SK-N-SH treated with all-trans-retinoic acid at 6 μM for 48 hours (cell line): ENCODE measurements at regions not wholly inside any gene's neighbourhood (a gene's known extent, or its start where the extent isn't known, plus 50 kb on each side); places are given as distances from the start of the nearest gene placed in this dataset.

Experiments used
- ARNTL ChIP-seq: fragments of 450-650 bp; formaldehyde crosslinking; IDR thresholded peaks from 2 replicates; pipeline ENCODE4 v1.5.0; 2020; ENCODE audit warnings: low read depth, mild to moderate bottlenecking, moderate library complexity, borderline replicate concordance
- BACH2 ChIP-seq: fragments of 250-450 bp; sonication (Bioruptor Pico); IDR thresholded peaks from 2 replicates; pipeline ENCODE4 v1.9.0; 2021; ENCODE audit warnings: mild to moderate bottlenecking, borderline replicate concordance
- CREB5 ChIP-seq: fragments of 250-450 bp; sonication (Bioruptor Pico); IDR thresholded peaks from 2 replicates; pipeline ENCODE4 v1.5.1; 2020; ENCODE audit warnings: low read depth, mild to moderate bottlenecking, moderate library complexity
- CSDC2 ChIP-seq: fragments of 250-450 bp; sonication (Bioruptor Pico); IDR thresholded peaks from 2 replicates; pipeline ENCODE4 v1.5.0; 2020; ENCODE audit warnings: mild to moderate bottlenecking, moderate library complexity
- ESRRG ChIP-seq: fragments of 250-450 bp; sonication (Bioruptor Pico); IDR thresholded peaks from 2 replicates; pipeline ENCODE4 v1.6.1; 2021; ENCODE audit warnings: mild to moderate bottlenecking
- GLIS3 ChIP-seq: fragments of 250-450 bp; sonication (Bioruptor Pico); IDR thresholded peaks from 2 replicates; pipeline ENCODE4 v1.5.0; 2020; ENCODE audit warnings: mild to moderate bottlenecking, moderate library complexity
- OSR1 ChIP-seq: fragments of 250-450 bp; sonication (Bioruptor Pico); IDR thresholded peaks from 2 replicates; pipeline ENCODE4 v1.8.0; 2022; ENCODE audit warnings: moderate library complexity, mild to moderate bottlenecking, inconsistent platforms
- RARB ChIP-seq: fragments of 250-450 bp; sonication (Bioruptor Pico); IDR thresholded peaks from 2 replicates; pipeline ENCODE4 v1.8.0; 2021; ENCODE audit warnings: mild to moderate bottlenecking, moderate library complexity
- ZFP3 ChIP-seq: fragments of 250-450 bp; sonication (Bioruptor Pico); IDR thresholded peaks from 2 replicates; pipeline ENCODE4 v1.5.0; 2020; ENCODE audit warnings: mild to moderate bottlenecking, moderate library complexity
- ZFP30 ChIP-seq: fragments of 450-650 bp; formaldehyde crosslinking; IDR thresholded peaks from 2 replicates; pipeline ENCODE4 v1.5.0; 2022; ENCODE audit warnings: mild to moderate bottlenecking, moderate library complexity
- ZNF70 ChIP-seq: fragments of 450-650 bp; formaldehyde crosslinking; IDR thresholded peaks from 2 replicates; pipeline ENCODE4 v1.5.0; 2020; ENCODE audit warnings: mild to moderate bottlenecking, moderate library complexity
- ZNF8 ChIP-seq: fragments of 450-650 bp; formaldehyde crosslinking; IDR thresholded peaks from 2 replicates; pipeline ENCODE4 v1.5.0; 2020; ENCODE audit warnings: mild to moderate bottlenecking, moderate library complexity
- TF ChIP-seq, protein P1 (sequence below): fragments of 250-450 bp; sonication (Bioruptor Pico); IDR thresholded peaks from 2 replicates; pipeline ENCODE4 v1.8.0; 2020; ENCODE audit warnings: mild to moderate bottlenecking, moderate library complexity, borderline replicate concordance
- TF ChIP-seq, protein P2 (sequence below): fragments of 250-450 bp; sonication (Bioruptor Pico); IDR thresholded peaks from 2 replicates; pipeline ENCODE4 v1.5.1; 2021; ENCODE audit warnings: mild to moderate bottlenecking, moderate library complexity

GRCh38 chr5:135229679-135230132 is 169.3 kb downstream of the MACROH2A1 start:
- TF ChIP-seq, protein P1, sequence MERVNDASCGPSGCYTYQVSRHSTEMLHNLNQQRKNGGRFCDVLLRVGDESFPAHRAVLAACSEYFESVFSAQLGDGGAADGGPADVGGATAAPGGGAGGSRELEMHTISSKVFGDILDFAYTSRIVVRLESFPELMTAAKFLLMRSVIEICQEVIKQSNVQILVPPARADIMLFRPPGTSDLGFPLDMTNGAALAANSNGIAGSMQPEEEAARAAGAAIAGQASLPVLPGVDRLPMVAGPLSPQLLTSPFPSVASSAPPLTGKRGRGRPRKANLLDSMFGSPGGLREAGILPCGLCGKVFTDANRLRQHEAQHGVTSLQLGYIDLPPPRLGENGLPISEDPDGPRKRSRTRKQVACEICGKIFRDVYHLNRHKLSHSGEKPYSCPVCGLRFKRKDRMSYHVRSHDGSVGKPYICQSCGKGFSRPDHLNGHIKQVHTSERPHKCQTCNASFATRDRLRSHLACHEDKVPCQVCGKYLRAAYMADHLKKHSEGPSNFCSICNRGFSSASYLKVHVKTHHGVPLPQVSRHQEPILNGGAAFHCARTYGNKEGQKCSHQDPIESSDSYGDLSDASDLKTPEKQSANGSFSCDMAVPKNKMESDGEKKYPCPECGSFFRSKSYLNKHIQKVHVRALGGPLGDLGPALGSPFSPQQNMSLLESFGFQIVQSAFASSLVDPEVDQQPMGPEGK: no peak
- TF ChIP-seq ZNF8: no peak
- TF ChIP-seq ZFP3: no peak
- TF ChIP-seq OSR1 (CRISPR knock-in tag): no peak
- no peak for TF ChIP-seq CREB5 (CRISPR knock-in tag)
- no peak for TF ChIP-seq GLIS3 (CRISPR knock-in tag)
- TF ChIP-seq ZFP30: no peak
- TF ChIP-seq, protein P2, sequence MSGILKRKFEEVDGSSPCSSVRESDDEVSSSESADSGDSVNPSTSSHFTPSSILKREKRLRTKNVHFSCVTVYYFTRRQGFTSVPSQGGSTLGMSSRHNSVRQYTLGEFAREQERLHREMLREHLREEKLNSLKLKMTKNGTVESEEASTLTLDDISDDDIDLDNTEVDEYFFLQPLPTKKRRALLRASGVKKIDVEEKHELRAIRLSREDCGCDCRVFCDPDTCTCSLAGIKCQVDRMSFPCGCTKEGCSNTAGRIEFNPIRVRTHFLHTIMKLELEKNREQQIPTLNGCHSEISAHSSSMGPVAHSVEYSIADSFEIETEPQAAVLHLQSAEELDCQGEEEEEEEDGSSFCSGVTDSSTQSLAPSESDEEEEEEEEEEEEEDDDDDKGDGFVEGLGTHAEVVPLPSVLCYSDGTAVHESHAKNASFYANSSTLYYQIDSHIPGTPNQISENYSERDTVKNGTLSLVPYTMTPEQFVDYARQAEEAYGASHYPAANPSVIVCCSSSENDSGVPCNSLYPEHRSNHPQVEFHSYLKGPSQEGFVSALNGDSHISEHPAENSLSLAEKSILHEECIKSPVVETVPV (CRISPR knock-in tag): no peak
- TF ChIP-seq CSDC2 (CRISPR knock-in tag): no peak
- TF ChIP-seq ARNTL (CRISPR knock-in tag): no peak
- no peak for TF ChIP-seq ESRRG (CRISPR knock-in tag)
- no peak for TF ChIP-seq RARB (CRISPR knock-in tag)
- no peak for TF ChIP-seq BACH2 (CRISPR knock-in tag)
- TF ChIP-seq ZNF70: no peak
